ENCODE measurements at regions not wholly inside any gene's neighbourhood (a gene's known extent, or its start where the extent isn't known, plus 50 kb on each side); places are given as distances from the start of the nearest gene placed in this dataset.

- no peak overlapping the region for H2AFZ ChIP-seq
- H3K79me2 ChIP-seq (replicated peaks; ENCODE audit: insufficient read depth), result no peaks in the 10 kb centered on the region
- H4K20me1 ChIP-seq (replicated peaks; ENCODE audit: insufficient read depth), result no peaks in the 10 kb centered on the region
- Mint-ChIP-seq H3K4me3 (no peak overlapping the region), H3K9me3 (peaks cover 16% of the 10 kb centered on the region), H3K27ac (no peak overlapping the region), H3K4me1 (no peaks in the 10 kb centered on the region), H3K36me3 (ENCODE audit: low read depth) (peaks cover 12% of the 10 kb centered on the region), H3K27me3 (ENCODE audit: insufficient read depth, low read depth, poor library complexity) (no peaks in the 10 kb centered on the region)
- H3K4me1 ChIP-seq (ENCODE audit: insufficient read depth), result peaks cover 4% of the 10 kb centered on the region; the same call in 1 of the 2 replicates
- peak; percentile 45 for DNase-seq (ENCODE audit: low spot score)
- no peaks in the 10 kb centered on the region for H3K27me3 ChIP-seq (ENCODE audit: insufficient read depth)
- no peak overlapping the region for H3K4me3 ChIP-seq
- H3K9me2 ChIP-seq (ENCODE audit: insufficient read depth), result no peaks in the 10 kb centered on the region
- no peaks in the 10 kb centered on the region for H3F3A ChIP-seq (replicated peaks; ENCODE audit: low read depth)
- H3K27ac ChIP-seq (ENCODE audit: low read depth), result no peak overlapping the region
- no peaks in the 10 kb centered on the region for H3K36me3 ChIP-seq (ENCODE audit: insufficient read depth)
- ATAC-seq, result no peak
- H3K4me2 ChIP-seq, result no peak overlapping the region
- TF ChIP-seq CTCF (conservative IDR thresholded peaks at IDR 0.05; ENCODE audit: low read depth in 2 of 2), result peak; percentile 50 to 52
- TF ChIP-seq JUNB (IDR thresholded peaks at IDR 0.05; ENCODE audit: unreplicated experiment), result no peak
Measured at GRCh38 chrX:112512509-112512908, 167.2 kb downstream of the LHFPL1 start.

GRCh38 chrX:112510629-112511028 lies 169.1 kb downstream of the LHFPL1 start:
- Mint-ChIP-seq H3K4me1 (no peaks in the 10 kb centered on the region), H3K4me3 (no peak overlapping the region), H3K9me3 (peaks cover 16% of the 10 kb centered on the region), H3K27ac (no peak overlapping the region), H3K27me3 (ENCODE audit: insufficient read depth, low read depth, poor library complexity) (no peaks in the 10 kb centered on the region), H3K36me3 (ENCODE audit: low read depth) (peaks cover 12% of the 10 kb centered on the region)
- DNase-seq (ENCODE audit: low spot score) (no peak), ATAC-seq (no peak)
- Histone ChIP-seq H3K4me3 (no peak overlapping the region), H3K4me1 (ENCODE audit: insufficient read depth) (peaks cover 4% of the 10 kb centered on the region; the same call in 1 of the 2 replicates), H3K9me2 (ENCODE audit: insufficient read depth) (no peaks in the 10 kb centered on the region), H3K27ac (ENCODE audit: low read depth) (no peak overlapping the region), H3K4me2 (no peak overlapping the region), H2AFZ (no peak overlapping the region), H3K27me3 (ENCODE audit: insufficient read depth) (no peaks in the 10 kb centered on the region), H3K36me3 (ENCODE audit: insufficient read depth) (no peaks in the 10 kb centered on the region), H3F3A (replicated peaks; ENCODE audit: low read depth) (no peaks in the 10 kb centered on the region), H3K79me2 (replicated peaks; ENCODE audit: insufficient read depth) (no peaks in the 10 kb centered on the region), H4K20me1 (replicated peaks; ENCODE audit: insufficient read depth) (no peaks in the 10 kb centered on the region)
- no peak for TF ChIP-seq REST (IDR thresholded peaks at IDR 0.05; ENCODE audit: unreplicated experiment)
- no peak for TF ChIP-seq JUNB (IDR thresholded peaks at IDR 0.05; ENCODE audit: unreplicated experiment)
- no peak for TF ChIP-seq EZH2phosphoT487 (IDR thresholded peaks at IDR 0.05; ENCODE audit: unreplicated experiment)
- no peak for TF ChIP-seq CREB1 (CRISPR knock-in tag; IDR thresholded peaks at IDR 0.05; ENCODE audit: low read depth)
- TF ChIP-seq ZNF114 (CRISPR knock-in tag; IDR thresholded peaks at IDR 0.05), result no peak
- TF ChIP-seq ZNF462 (CRISPR knock-in tag; IDR thresholded peaks at IDR 0.05), result no peak
- no peak for TF ChIP-seq ZNF331 (CRISPR knock-in tag; IDR thresholded peaks at IDR 0.05; ENCODE audit: low read depth)
- no peak for TF ChIP-seq POLR2AphosphoS5 (IDR thresholded peaks at IDR 0.05; ENCODE audit: low read depth)
- TF ChIP-seq EZH2 (IDR thresholded peaks at IDR 0.05; ENCODE audit: low read depth, unreplicated experiment), result no peak
- TF ChIP-seq NANOG (IDR thresholded peaks at IDR 0.05; ENCODE audit: borderline replicate concordance), result no peak
